H1 (cell line): ENCODE measurements at regions not wholly inside any gene's neighbourhood (a gene's known extent, or its start where the extent isn't known, plus 50 kb on each side); places are given as distances from the start of the nearest gene placed in this dataset.

Experiments used
- ASH2L ChIP-seq: fragments of 200-600, 300-600 bp; sonication (generic); IDR thresholded peaks from one replicate; pipeline ENCODE4 v1.7.1; 2017; ENCODE audit warnings: low read length
- CBX8 ChIP-seq: fragments of 300-800, 300-1000 bp; sonication (generic); IDR thresholded peaks from 2 replicates; pipeline ENCODE4 v1.7.1; 2016; ENCODE audit warnings: low read depth, low read length, borderline replicate concordance
- CHD2 ChIP-seq: IDR thresholded peaks from 2 replicates; pipeline ENCODE4 v1.6.1; 2012; ENCODE audit warnings: low read length, improper control_type of control experiment
- CTCF ChIP-seq, 3 experiments: IDR thresholded peaks; 1 replicate in 2 of 3; 2 replicates in 1 of 3; pipeline versions ENCODE4 v1.5.1 to v1.6.1; 2011; ENCODE audit warnings: low read length in 3 of 3, mild to moderate bottlenecking in 3 of 3, inconsistent platforms in 2 of 3, low read depth in 1 of 3, moderate library complexity in 1 of 3; ENCODE audit not compliant: insufficient read depth in 1 of 3; ENCODE audit errors: control extremely low read depth in 1 of 3
- EZH2 ChIP-seq: fragments of 200-600 bp; sonication (generic); IDR thresholded peaks from 2 replicates; pipeline ENCODE4 v1.7.1; 2012; ENCODE audit warnings: low read depth, mild to moderate bottlenecking, moderate library complexity, low read length, inconsistent platforms; ENCODE audit not compliant: severe bottlenecking
- NANOG ChIP-seq: IDR thresholded peaks from 2 replicates; pipeline ENCODE4 v1.6.1; 2011; ENCODE audit warnings: low read length, low read depth, mild to moderate bottlenecking, inconsistent platforms; ENCODE audit not compliant: insufficient read depth, poor library complexity, severe bottlenecking
- TBP ChIP-seq: IDR thresholded peaks from 2 replicates; pipeline ENCODE4 v1.6.1; 2011; ENCODE audit warnings: low read depth, low read length, improper control_type of control experiment

DNA sequence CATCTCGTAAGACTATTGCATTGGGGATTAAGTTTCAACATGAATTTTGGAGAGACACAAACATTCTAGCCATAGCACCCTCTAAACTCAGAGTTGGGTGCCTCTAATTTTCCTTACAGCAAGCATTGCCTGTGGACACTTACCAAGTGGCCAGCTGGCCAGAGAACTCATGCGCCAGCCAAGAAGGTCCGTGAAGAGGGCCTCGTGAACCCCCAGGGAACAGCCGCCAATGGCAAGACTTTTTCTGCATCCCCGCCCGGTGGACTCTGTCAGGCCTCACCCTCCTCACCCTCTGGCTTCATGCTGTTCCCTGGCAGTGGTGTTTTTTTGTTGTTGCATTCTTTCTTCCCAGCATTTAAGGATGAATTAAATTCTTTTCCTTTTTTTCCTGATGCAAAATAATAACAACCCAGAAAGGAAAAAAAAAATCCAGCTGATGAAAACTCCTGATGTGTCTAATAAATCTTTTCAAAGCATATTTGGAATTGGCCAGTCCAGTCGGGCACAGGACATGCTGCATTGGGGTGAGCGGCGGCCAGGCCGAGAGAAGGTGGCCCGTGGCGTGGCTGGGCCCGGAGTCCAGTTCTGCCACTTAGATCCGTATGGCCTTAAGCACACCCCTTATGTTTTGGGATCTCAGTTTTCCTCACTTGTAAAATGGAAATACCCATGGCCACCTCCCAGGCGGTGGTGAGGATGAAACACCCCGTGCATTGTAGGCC, 191.9 kb upstream of the DIO3 start:
- TF ChIP-seq CBX8 (no peak), ASH2L (no peak), TBP (no peak), CTCF (IDR thresholded peaks at IDR 0.05; ENCODE audit: control extremely low read depth in 1 of 3, insufficient read depth in 1 of 3, low read depth in 1 of 3, low read length in 3 of 3) (no peak), EZH2 (no peak), NANOG (no peak), CHD2 (no peak)
